GM19438 (cell line): ENCODE measurements at regions not wholly inside any gene's neighbourhood (a gene's known extent, or its start where the extent isn't known, plus 50 kb on each side); places are given as distances from the start of the nearest gene placed in this dataset.
"Not testable (repeated sequence)": the region's sequence is repeated elsewhere in the genome, so short reads cannot be mapped to it uniquely, and the experiment has no call there.

Experiments
- ATAC-seq: cut with Tn5 transposase; IDR thresholded peaks from one replicate; pipeline ENCODE4 v1.9.1; 2021; ENCODE audit warnings: low read depth; ENCODE audit not compliant: unreplicated experiment

GRCh38 chr5:124521461-124522230 is 224.8 kb downstream of the ZNF608 start:
- ATAC-seq: no peak

DNA sequence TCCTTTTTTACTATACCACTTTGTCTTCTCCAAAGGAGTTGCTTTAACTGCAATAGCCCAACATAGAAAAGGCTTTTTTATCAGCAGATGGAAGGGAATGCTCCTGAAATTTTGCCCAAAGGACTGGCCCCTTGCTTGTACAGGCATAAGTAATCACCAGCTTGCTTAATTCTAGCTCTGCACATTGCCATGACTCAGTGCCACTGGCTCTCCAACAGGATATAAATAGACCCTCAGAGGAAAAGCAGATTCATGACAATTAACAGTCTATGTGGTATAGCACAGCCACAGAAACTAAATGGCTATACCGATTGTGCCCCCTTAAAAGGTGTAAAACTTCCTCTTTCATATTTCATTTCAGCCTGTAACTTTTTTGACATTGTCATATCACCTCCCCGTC is 227.0 kb downstream of the ZNF608 start:
- peak; percentile 72 for ATAC-seq

- no peak for ATAC-seq
Measured at GRCh38 chr5:124516567-124516966, 229.9 kb downstream of the ZNF608 start.

GRCh38 chr5:124515497-124516245 is 230.8 kb downstream of the ZNF608 start:
- no peak for ATAC-seq

GRCh38 chr5:124514956-124515355 is 231.5 kb downstream of the ZNF608 start:
- ATAC-seq: no peak

GRCh38 chr5:124512952-124513632 is 233.3 kb downstream of the ZNF608 start:
- no peak for ATAC-seq

GRCh38 chr5:124512236-124512635 is 234.2 kb downstream of the ZNF608 start:
- ATAC-seq: no peak

- no peak for ATAC-seq
Measured at GRCh38 chr5:124511791-124512190, 234.6 kb downstream of the ZNF608 start.

- ATAC-seq: no peak
Measured at GRCh38 chr5:124507688-124508087, 238.8 kb downstream of the ZNF608 start.

GRCh38 chr5:124504081-124504916 is 242.1 kb downstream of the ZNF608 start:
- ATAC-seq: no peak

DNA sequence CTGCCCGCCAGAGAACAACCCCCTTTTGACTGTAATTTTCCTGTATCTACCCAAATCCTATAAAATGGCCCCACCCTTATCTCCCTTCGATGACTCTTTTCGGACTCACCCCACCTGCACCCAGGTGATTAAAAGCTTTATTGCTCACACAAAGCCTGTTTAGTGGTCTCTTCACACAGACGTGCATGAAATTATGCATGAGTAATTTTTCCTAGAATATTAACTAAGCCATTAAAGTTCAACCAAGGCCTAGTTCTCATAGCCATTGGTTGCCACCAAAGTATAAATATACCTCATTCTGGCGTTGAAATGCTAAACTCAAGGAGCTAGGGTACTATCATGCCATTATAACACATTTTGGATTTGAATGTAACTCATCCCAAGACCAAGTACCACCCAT is 243.9 kb downstream of the ZNF608 start:
- ATAC-seq: no peak

- not testable (repeated sequence) for ATAC-seq
Measured at GRCh38 chr5:124499818-124500217, 246.6 kb downstream of the ZNF608 start.

- not testable (repeated sequence) for ATAC-seq
Measured at GRCh38 chr5:124496968-124497367, 249.5 kb downstream of the ZNF608 start.

DNA sequence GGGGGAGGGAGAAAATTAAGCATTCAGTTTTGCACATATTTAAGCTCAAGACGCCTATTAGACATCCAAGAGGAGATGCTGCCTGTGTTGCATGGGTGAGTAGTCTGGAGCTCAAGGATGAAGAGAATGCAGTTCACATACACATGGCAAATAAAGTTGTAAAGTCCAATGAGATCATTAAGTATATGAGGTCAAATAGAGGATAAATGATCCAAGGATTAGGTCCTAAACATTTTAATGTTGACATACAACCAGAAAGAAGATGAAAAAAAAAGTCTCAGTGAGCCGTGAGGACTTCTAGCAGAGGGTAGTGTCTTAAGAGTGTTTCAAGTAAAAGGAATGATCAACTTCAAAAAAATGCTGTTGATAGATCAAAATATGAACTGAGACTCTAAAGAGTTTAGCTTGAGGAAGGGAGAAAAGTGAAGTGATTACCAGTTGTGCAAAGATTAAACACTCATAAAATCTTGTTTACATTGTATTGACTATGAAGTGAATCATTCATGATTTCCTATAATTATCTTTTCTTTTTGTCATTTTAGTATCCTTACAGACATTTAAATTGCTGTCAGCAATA is 251.8 kb downstream of the ZNF608 start:
- no peak for ATAC-seq

- ATAC-seq: no peak
Measured at GRCh38 chr5:124492444-124493224, 253.8 kb downstream of the ZNF608 start.

GRCh38 chr5:124490315-124490714 is 256.1 kb downstream of the ZNF608 start:
- ATAC-seq: not testable (repeated sequence)

- no peak for ATAC-seq
Measured at GRCh38 chr5:124481419-124481818, 265.0 kb downstream of the ZNF608 start.

- no peak for ATAC-seq
Measured at GRCh38 chr5:124480964-124481363, 265.5 kb downstream of the ZNF608 start.

GRCh38 chr5:124480022-124480421 is 266.4 kb downstream of the ZNF608 start:
- ATAC-seq: no peak
